ENCODE measurements at regions not wholly inside any gene's neighbourhood (a gene's known extent, or its start where the extent isn't known, plus 50 kb on each side); places are given as distances from the start of the nearest gene placed in this dataset.
A peak's percentile ranks its signal among the peaks of the same experiment; 100 is the strongest.

DNA sequence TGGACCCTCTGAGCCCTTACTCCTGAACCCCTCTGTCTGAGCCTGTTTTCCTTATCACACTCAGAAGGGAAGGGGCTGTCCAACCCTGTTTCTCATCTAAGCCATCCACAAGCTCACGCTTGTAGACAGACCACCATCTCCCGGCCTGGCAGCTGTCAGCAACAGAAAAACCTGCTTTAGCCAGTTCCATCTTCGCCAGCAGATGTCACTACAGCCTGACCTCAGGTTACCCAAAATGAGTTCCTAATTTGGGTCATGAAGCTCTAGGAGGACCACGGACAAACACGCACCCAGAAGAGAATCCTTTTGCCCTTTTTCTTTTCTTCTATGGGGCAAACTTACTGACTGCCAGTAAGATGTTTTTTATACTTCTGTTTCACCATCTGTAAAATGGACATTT lies 445.4 kb downstream of the BCOR start:
- TF ChIP-seq, protein P1, sequence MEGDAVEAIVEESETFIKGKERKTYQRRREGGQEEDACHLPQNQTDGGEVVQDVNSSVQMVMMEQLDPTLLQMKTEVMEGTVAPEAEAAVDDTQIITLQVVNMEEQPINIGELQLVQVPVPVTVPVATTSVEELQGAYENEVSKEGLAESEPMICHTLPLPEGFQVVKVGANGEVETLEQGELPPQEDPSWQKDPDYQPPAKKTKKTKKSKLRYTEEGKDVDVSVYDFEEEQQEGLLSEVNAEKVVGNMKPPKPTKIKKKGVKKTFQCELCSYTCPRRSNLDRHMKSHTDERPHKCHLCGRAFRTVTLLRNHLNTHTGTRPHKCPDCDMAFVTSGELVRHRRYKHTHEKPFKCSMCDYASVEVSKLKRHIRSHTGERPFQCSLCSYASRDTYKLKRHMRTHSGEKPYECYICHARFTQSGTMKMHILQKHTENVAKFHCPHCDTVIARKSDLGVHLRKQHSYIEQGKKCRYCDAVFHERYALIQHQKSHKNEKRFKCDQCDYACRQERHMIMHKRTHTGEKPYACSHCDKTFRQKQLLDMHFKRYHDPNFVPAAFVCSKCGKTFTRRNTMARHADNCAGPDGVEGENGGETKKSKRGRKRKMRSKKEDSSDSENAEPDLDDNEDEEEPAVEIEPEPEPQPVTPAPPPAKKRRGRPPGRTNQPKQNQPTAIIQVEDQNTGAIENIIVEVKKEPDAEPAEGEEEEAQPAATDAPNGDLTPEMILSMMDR (IDR thresholded peaks at IDR 0.05): peak in 4 of 5 experiments; percentile 8 to 28 (median 18)
- TF ChIP-seq POLR2A (IDR thresholded peaks at IDR 0.05) (no peak), EP300 (IDR thresholded peaks at IDR 0.05) (no peak)
